H1 (cell line): ENCODE measurements at regions not wholly inside any gene's neighbourhood (a gene's known extent, or its start where the extent isn't known, plus 50 kb on each side); places are given as distances from the start of the nearest gene placed in this dataset.

Experiments
- CBX5 ChIP-seq: fragments of 300-800, 300-1000 bp; sonication (generic); IDR thresholded peaks from 2 replicates; pipeline ENCODE4 v1.7.1; 2016; ENCODE audit warnings: antibody characterized with exemption, low read length, low read depth
- CHD7 ChIP-seq: fragments of 300-600 bp; sonication (generic); IDR thresholded peaks from 2 replicates; pipeline ENCODE4 v1.7.1; 2012; ENCODE audit warnings: low read length, moderate library complexity, mild to moderate bottlenecking, inconsistent platforms; ENCODE audit not compliant: insufficient replicate concordance
- CREB1 ChIP-seq: IDR thresholded peaks from 2 replicates; pipeline ENCODE4 v1.6.1; 2012; ENCODE audit warnings: inconsistent platforms
- MAFK ChIP-seq: IDR thresholded peaks from 2 replicates; pipeline ENCODE4 v1.6.1; 2012; ENCODE audit warnings: low read depth, mild to moderate bottlenecking, improper control_type of control experiment, low read length
- POLR2A ChIP-seq, 2 experiments: IDR thresholded peaks; 1 replicate in 1 of 2; 2 replicates in 1 of 2; pipeline ENCODE4 v1.6.1; 2011; ENCODE audit warnings: low read depth in 2 of 2, low read length in 2 of 2, mild to moderate bottlenecking in 2 of 2; ENCODE audit errors: control extremely low read depth in 1 of 2
- RBBP5 ChIP-seq: IDR thresholded peaks from 2 replicates; pipeline ENCODE4 v1.7.1; 2012; ENCODE audit warnings: low read depth, mild to moderate bottlenecking, inconsistent platforms, low read length, moderate library complexity, borderline replicate concordance
- RXRA ChIP-seq: IDR thresholded peaks from 2 replicates; pipeline ENCODE4 v1.6.1; 2011; ENCODE audit warnings: low read depth, mild to moderate bottlenecking, low read length, moderate library complexity; ENCODE audit not compliant: insufficient read depth
- USF2 ChIP-seq: IDR thresholded peaks from 2 replicates; pipeline ENCODE4 v1.6.1; 2011; ENCODE audit warnings: low read length, improper control_type of control experiment

GRCh38 chrY:21242793-21243192, 268.3 kb upstream of the RBMY1B start (continued):
- TF ChIP-seq CHD7 = no peak
- no peak for TF ChIP-seq POLR2A (IDR thresholded peaks at IDR 0.05; ENCODE audit: control extremely low read depth in 1 of 2, low read depth in 2 of 2, low read length in 2 of 2)
- TF ChIP-seq MAFK = no peak
- no peak for TF ChIP-seq CBX5
- TF ChIP-seq CREB1 = no peak
- no peak for TF ChIP-seq RXRA
- no peak for TF ChIP-seq USF2
- no peak for TF ChIP-seq RBBP5
